NCI-H2107 treated with DMSO at 0.1 percent for 48 hours (cell line): ENCODE measurements at regions not wholly inside any gene's neighbourhood (a gene's known extent, or its start where the extent isn't known, plus 50 kb on each side); places are given as distances from the start of the nearest gene placed in this dataset.
"Not testable (repeated sequence)": the region's sequence is repeated elsewhere in the genome, so short reads cannot be mapped to it uniquely, and the experiment has no call there.

Source experiments
- DNase-seq: peaks from one replicate; lab custom pipeline; 2025; ENCODE audit not compliant: unreplicated experiment; lab: John Stamatoyannopoulos, UW

DNA sequence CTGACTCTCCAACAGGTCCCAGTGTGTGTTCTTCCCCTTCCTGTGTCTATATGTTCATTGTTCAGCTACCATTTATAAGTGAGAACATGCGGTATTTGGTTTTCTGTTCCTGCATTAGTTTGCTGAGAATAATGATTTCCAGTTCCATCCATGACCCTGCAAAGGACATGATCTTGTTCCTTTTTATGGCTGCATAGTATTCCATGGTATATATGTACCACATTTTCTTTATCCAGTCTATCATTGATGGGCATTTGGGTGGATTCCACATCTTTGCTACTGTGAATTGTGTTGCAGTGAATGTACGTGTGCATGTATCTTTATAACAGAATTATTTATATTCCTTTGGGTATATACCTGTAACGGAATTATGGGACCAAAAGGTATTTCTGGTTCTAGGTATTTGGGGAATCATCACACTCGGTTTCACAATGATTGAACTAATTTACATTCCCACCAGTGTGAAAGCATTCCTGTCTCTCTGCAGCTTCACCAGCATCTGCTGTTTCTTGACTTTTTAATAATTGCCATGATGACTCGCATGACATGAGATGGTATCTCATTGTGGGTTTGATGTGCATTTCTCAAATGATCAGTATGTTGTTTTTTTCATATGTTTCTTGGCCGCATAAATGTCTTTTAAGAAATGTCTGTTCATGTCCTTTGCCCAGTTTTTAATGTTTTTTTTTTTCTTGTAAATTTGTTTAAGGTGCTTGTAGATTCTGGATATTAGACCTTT lies 60.2 kb downstream of the LSMEM1 start:
- no peak for DNase-seq

DNA sequence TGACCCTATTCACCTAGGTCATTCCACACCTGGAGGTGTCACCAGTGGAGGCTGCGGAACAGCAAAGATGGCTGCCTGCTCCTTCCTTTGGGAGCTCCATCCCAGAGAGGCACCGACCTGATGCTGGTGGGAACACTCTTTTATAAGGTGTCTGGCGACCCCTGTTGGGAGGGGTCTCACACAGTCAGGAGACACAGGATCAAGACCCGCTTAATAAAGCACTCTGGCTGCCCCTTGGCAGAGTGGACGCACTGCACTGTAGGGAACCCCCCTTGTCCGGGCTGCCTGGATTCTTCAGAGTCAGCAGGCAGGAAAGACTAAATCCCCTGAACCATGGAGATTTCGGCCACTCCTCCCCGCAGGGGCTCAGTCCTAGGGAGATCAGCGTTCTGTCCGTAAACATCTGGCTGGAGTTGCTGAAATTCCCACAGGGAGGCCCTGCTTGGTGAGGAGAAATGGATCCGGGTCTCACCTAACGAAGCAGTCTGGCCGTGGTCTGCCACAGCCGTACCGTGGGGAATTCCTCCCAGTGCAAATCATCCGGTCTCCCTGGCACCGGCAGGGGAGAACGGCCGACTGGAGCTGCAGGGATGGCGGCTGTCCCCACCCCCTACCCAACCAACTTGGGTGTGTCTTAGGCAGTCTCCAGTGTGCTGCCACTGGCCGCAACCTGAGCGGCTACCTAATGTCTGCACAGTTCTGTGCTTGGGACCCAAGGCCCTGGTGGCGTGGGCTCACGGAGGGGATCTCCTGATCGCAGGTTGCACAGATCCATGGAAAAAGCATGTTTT lies 66.1 kb downstream of the LSMEM1 start:
- no peak for DNase-seq

DNA sequence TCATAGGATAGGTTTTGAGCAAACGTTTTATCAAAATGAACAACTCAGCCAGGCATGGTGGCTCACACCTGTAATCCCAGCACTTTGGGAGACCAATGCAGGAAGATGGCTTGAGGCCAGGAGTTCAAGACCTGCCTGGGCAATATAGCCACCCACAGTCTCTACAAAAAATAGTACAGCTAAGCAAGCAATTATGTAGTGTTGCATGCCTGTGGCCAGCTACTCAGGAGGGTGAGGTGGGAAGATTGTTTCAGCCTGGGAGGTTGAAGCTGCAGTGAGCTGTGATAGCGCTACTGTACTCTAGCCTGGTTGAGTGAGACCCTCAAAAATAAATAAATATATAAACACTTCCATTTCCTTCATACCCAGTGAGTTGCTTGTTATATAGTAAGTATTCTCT lies 67.1 kb downstream of the LSMEM1 start:
- DNase-seq = no peak

DNA sequence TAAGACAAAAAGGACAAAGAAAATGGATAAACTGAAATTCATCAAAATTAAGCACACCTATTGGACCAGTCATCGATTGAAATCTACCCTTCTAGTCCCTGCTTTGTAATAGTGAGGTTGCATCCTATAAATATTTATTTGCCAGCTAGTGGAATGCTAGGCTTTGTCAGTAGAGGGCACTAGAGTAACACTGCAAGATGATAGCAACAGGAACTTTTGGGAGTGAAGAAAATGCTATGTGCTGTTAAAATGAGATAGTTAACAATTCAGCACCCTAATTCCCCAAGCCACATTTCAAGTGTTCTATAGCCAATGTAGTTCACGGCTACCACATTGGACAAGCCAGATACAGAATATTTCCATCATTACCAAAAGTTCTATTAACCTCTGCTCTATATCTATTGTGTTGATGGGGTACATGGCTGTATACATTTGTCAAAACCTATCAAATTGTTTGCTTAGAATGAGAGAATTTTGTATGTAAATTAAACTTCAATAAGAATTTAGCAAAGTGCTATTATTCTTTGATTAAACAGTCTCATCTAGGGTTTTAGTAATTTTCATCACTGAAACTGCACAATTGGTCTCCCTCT lies 69.8 kb downstream of the LSMEM1 start:
- peak; percentile 40 for DNase-seq

DNA sequence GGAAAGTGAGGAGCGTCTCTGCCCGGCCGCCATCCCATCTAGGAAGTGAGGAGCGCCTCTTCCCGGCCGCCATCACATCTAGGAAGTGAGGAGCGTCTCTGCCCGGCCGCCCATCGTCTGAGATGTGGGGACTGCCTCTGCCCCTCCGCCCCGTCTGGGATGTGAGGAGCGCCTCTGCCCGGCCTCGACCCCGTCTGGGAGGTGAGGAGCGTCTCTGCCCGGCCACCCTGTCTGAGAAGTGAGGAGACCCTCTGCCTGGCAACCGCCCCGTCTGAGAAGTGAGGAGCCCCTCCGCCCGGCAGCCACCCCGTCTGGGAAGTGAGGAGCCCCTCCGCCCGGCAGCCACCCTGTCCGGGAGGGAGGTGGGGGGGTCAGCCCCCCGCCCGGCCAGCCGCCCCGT lies 70.7 kb downstream of the LSMEM1 start:
- not testable (repeated sequence) for DNase-seq

DNA sequence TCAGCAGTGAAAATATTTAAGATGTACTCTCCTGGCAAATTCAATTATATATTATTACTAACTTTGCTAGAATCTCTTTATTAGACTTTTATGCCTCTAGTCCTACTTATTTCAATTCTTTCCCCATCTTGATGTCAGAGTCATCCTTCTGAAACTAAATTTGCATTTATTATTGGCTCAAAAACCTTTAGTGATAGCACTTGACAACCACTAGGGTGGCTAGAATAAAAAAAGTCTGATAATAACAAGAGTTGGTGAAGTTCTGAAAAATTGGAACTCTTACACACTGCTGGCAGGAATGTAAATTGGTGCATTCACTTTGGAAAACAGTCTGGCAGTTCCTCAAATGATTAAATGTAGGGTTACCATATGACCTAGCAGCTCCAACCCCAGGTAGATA lies 73.8 kb downstream of the LSMEM1 start:
- DNase-seq = no peak

DNA sequence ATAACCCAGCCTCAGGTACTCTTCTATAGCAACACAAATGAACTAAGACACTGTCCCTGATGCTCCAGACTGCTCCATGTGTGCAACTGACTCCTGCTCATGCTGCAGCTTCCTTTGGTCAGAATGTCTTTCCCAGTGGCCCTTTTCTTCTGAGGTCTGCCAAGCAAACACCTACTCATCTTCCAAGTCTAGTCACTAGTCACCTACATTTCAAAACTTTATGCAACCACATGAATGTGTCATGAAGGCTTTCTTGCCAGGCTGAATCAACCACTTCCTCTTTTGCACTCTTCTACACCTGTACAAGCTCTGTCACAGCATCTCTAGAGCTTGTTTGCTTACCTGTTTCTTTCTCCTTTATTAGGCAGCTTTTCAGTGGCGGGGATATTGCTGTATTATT lies 75.8 kb downstream of the LSMEM1 start:
- no peak for DNase-seq

DNA sequence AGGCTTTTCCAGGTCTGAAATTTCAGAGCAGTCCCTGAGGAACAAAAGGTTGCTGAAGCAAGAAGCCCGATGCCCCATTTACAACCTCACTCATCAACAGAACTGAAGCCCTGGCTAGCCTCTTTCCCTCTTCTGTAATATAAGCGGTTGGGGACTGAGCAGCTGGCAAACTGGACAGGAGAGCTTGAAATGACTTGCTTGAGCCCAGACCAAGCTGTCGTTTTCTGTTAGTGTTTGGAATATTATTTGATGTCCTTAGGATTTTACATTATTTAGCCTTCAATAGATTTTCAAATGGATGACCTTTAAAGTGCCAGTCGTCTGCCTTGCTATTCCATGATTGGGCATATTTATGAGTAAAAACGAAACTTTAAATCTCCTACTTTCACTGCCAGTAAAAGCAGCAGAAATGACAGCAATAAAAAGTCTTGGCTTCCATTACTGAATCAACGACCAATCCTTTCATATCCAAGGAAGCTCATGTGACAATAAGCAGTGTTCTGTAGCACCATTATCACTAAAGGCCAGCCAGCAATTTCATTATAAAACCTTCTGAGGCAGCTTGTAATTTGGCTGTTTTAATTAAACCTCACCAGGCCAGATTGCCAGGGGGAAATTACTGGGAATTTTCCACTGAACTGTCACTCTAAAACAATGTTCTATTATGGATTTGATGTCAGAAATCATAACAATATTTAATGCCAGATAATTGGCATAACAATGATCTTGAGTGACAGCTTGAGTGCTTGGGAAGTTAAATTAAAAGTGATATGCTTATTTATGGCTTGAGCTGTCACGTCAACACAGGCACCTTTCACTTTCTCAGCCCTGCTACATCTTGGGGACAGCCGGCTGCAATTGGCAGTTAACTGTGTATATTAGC lies 85.9 kb downstream of the LSMEM1 start:
- no peak for DNase-seq

DNA sequence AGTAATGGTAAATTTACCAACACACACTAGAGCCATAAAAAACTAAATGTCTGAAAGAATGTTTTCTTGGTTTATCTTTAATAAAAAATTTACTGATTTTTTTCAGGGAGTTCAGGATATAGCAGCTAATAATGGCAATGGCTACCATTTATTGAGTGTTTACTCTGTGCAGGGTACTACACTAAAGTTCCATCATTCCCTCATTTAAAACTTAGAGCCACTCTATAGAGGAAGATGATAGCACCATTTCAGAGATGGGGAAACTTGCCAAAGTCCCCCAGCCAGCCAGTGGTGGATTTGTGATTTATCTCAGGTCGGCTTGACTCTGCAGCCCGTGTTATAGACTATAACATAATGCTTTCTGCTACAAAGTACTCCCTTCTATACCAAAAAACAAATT lies 86.6 kb downstream of the LSMEM1 start:
- no peak for DNase-seq

DNA sequence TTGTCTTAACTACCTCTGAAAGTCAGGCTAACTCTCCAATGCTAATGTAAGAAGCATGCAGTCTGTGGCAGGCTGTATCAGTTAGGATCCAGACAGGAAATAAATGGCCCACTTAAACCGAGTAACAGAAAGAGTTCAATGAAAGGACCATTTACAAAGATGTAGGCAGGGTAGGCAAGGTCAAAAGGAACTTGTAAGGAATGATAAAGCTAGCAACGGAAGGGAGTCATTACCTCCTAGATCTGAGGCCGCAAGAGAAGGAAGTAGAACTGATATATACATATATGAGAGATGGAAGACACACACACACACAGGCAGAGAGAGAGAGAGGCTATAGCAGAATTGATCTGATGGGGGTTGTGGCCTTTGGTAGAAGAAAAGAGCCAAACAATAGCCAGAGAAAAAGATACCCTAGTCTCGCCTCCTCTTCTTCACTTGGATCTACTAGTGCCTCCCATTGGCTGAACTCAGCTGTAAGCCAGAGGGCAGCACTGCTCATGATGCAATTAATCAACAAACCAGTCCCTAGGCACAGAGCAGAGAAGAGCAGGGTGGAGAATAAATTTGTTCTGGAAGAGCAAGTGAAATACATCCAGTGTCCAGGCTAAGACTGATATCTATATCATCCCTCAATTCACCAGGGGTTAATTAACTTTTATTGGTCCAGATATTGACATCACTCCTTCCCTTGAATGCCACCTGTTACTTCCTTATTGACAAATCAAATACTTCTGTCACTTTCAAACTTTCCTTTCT lies 91.2 kb downstream of the LSMEM1 start:
- no peak for DNase-seq

DNA sequence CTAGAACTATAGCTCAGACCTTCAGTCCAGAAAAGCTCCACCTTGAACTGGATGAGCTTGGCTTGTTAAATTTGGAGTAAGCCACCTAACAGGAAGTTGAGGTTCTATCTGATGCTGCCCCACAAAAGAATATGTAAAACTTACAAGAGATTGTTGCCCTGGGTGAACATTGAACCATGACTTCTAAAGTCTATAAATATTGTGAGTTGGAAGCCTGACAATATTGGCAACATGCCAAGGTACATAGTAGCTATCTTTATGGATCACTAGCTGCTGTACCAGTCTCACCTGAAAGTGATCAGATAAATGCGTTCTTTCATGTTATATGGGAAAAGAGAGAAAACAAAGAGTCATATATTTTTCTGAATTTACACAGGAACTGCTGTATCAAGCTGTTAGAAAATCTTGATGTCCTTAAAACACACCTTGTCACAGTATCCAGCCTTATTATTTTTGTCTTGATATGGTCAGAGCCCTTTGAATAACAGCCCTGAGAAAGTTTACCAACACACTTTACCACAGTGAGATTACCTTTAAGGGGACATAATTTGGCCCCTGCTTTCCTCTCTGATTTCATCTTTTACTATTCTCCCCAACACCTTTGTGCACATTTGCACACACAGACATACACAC lies 92.0 kb downstream of the LSMEM1 start:
- no peak for DNase-seq

DNA sequence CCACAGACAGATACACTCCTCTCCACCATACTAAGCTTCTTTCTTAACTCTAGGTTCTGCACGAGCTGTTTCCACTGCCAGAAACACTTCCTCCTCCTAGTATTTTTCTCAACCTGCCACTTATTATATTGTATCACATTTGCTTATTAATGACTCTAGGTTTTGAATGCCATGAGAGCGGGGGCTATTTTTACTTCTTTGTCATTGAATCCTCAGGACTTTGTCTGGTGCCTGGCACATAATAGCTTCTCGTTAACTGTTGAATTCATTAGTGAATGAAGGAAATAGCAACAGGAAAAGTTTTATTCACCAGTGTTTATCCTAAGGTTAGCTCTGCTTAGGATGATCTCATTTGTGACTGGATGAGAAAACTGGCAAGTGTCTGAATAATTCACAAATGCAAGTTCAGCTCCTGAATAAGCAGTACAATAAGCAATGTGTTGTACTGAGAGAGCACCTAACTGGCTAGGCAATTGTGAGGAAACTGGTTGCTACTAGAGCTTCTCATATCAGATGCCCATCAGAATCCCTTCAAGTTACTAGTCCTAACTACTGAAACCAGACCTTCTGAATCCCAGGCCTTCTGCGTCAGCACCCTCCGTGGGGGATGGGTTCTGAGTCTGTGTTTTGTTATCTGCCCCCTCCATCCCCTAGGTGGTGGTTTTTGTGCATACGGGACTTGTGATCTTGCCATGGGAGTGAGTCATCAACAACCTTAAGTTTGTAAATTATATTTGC lies 92.7 kb downstream of the LSMEM1 start:
- DNase-seq = no peak

DNA sequence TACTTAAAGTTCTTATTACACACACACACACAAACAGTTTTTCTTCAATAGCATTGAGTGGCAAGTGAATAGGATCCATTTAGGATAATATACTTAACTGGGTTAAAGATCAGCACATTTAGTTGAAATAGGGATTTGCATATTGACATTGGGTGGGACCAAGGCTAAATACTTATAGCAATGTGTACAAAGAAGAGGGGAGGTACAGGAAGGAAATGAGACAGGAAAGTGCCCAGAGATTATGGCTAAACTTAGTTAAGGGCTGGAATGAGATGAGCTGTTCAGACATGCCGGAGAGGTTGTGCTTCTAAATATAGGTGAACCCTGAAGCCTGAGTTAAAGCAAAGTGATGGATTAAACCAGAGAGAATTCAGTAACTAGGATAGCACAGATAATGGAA lies 95.1 kb downstream of the LSMEM1 start:
- no peak for DNase-seq

DNA sequence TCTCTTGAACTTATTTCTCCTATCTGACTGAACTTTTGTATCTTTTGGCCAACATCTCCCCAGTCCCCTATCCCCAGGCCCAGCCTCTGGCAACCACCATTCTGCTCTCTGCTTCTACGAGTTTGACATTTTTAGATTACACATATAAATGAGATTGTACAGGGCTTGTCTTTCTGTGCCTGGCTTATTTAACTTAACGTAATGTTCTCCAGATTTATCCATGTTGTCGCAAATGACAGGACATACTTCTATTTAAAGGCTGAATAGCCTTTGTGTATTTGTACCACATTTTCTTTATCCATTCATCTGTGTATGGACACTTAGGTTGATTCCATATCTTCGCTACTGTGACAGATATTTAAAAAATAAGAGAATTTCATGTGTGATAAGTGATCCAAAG lies 98.6 kb downstream of the LSMEM1 start:
- DNase-seq = no peak

DNA sequence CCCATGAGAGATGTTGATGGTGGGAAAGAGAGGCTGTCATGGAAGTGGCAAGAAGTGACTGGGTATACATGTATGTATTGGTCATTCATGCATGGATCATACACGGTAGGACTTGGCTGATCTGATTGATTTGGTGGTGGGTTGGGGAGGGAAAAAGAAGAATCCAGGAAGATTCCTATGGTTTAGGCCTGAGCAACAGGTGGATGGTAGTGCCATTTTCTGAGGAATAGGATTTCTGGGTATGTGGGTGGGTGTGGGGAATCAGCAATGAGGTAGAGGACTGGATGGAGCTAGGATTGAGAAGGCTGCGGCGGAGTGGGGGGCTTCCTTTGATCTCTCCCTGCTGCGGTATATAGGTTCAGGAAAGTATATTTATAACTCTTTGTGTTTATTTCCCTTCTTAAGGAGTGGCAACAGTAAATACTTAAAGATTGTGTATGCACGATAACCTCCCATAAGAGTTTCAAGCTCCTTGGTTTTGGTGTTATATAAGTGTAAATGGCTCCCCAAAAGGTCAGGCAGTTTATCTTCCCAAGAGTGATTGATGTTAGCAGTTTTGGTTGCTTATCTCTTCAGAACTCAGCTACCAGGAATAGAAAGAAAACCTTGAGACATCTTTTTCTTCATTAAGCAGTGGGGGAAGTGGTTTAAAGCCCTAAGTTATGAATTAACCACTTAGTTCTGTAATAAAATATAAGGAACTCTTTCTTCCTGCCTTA lies 100.1 kb downstream of the LSMEM1 start:
- no peak for DNase-seq

DNA sequence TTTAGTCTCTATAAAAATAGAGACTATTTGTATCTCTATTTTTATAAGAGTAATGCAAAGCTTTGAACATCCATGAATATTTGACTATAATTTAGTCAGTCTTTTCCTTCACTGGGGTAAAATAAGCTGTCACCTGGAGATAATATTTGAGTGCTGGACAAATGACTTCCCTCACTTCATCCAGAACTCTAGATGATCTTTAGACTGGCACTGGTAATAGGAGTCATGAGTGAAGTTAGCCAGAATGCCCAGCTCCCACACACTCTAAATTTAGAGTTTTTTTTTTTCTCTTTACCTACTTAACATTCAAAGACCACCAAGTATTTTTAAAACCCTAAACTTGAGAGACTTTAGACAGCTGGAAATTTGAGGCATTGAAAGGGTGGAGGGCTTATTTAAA lies 100.7 kb downstream of the LSMEM1 start:
- no peak for DNase-seq

DNA sequence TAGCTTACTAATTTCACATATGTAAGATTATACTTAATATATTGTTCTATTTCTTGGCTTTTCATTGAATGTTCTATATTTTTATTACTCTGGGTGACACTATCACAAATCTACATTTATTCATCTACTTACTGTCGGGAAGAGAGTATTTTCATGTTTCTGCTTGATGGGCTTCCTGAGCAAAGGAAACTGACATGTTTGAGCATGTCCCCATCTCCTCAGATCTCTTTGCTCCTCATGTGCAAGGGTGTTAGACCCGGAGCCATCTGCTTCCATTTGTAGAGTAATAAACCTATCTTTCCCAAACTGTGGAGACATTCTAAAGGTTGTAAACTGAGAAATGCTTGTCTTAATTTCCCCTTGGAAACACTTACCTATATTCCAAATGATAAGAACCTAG lies 103.5 kb downstream of the LSMEM1 start:
- no peak for DNase-seq

DNA sequence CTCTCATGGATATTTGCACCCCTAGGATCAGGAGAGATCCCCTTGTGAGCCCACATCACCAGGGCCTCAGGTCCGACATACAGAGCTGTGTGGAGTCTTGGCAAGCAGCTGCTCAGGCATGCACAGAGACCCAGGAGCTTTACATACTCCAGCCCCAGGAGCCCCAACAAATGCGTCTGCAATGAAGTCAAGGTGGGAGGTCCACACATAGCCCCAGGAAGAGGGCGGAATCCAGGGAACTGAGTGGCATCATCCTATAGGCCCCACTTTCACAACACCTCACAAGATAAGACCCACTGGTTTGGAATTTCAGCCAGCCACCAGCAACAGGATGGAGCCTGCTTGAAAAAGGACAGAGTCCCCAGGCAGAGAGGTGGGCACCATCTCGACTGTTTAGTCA lies 106.7 kb downstream of the LSMEM1 start:
- DNase-seq = no peak
